8988T (cell line): ENCODE measurements at regions not wholly inside any gene's neighbourhood (a gene's known extent, or its start where the extent isn't known, plus 50 kb on each side); places are given as distances from the start of the nearest gene placed in this dataset.

ENCODE experiments used
- DNase-seq: peaks from one replicate; pipeline ENCODE4 v3.0.0; 2011

DNA sequence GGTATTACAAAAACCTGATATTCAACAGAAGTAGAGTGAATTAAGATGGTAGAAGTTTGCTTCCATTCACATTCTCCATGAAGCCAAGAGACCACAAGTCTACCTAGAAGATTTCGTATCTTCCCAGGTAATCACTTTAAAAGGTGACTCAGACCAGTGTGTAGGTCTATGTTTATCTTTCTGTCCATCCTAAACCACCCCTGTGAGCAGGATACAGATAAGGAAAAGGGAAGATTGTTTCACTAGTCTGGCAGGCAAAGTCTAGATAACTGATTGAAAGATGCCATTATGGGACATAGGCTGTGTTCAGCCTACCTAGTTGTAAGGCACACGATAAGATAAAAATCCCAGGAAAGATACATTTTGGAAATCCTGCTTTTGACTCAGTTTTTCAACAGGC, 244.3 kb upstream of the NWD2 start:
- DNase-seq = no peak

DNA sequence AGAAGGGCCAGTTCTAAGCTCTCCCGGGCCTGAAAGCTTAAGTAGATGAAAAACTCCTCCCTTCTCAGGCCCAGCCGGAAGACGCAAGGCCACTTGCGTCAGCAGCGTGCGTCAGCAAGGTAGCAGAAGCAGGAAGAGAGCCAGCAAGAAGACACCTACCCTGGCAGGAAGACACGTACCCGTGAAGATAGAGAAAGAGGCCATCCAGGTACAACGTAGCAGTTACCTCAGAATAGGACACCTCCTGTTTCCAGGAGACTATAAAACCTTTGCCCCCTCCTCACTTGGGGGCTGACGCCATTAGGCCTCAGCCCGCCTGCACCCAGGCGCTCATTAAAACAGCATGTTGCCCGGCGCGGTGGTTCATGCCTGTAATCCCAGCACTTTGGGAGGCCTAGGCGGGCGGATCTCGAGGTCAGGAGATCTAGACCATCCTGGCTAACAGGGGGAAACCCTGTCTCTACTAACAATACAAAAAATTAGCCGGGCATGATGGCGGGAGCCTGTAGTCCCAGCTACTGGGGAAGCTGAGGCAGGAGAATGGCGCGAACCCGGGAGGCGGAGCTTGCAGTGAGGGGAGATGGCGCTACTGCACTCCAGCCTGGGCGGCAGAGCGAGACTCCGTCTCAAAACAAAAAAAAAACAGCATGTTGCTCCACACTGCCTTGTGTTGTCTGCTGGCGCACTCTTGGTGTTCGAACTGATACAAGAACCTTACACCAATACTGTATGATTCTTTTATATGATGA, 242.7 kb upstream of the NWD2 start:
- no peak for DNase-seq

DNA sequence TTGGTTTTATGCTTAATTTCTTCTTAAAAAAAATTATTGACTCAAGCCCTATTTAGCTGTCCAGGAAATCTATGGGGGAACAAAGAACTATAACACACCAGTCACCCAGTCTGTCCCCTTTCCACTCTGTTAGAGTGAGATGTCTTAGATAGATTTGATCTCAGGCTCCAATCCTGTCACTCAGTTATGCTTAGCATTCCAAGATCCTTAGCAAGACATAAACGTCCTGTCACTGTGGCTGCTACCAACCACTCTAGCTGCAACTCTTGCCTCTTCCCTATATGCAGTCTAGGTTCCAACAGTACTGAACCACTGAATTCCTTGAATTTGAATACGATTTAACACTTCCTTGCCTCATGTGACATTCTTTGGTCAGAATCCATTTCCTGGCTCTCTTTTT, 241.9 kb upstream of the NWD2 start:
- DNase-seq = no peak

DNA sequence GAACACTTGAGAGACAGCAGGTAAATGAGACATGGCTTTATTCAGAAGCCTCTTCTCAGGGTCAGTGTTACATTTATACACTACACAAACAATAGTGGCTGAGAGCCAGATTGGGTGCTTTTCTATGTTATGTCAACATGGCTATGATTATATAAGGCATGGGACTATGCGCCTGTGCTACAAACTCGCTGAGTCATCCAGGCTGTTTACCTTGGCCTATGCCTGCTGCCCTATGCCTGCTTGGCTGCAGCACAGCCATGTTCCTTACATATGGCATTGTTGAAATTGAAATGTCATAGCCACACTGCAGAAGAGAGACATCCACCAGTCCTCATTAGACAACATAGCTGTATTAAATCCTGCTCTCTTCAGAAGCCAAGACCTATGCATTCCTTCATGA, 236.3 kb upstream of the NWD2 start:
- no peak for DNase-seq

DNA sequence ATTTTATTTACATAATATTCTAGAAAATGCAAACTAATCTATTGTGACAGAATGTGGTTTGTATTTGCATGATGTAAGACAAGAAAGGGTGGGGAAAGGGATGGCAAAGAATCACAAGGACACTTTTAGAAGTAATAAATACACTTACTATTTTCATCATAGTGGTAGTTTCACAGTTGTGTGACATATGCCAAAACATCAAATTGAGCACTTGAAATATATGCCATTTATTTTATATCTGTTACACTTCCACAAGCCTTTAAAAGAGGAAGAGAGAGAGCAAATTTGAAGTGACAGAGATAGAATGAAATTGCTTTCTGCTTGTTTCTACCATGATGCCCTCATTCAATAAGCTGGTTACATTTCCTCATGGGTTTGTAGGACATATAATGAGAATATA, 230.0 kb upstream of the NWD2 start:
- DNase-seq = no peak

DNA sequence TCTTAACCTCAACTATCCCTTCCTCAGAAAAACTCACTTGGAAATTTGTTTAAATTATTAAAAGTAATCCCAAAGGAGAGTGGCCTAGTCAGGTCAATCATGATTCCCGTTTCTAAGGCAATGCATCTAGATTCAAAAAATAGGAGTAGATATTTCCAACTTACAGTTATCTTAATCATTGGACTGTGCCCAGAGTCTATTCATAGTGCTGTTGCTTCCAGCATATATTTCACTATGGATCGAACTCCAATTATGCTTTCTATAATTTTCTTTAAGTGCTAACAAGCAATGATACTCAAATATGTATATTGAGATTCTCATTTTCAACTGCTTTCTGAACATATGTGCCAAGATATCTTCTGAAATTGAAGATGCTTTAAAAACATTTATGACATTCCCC, 229.2 kb upstream of the NWD2 start:
- DNase-seq = no peak

DNA sequence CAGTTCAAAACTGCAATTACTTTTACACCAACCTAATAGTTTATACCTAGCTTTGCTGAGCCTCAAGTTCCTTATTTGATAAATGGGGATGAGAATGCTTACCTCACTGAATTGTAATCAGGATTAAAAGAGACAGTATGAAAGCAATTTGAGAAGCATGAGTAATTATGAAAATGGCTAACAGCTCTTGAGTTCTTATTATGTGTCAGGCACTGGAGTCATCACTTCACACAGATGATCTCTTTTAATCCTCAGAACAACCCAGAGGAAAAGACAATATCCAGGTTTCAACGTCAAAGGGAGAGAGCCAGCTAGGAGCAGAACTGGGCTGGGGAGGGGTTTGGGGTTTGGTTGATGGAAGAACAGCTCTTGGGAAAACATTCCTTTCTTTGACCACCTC, 221.0 kb upstream of the NWD2 start:
- no peak for DNase-seq

DNA sequence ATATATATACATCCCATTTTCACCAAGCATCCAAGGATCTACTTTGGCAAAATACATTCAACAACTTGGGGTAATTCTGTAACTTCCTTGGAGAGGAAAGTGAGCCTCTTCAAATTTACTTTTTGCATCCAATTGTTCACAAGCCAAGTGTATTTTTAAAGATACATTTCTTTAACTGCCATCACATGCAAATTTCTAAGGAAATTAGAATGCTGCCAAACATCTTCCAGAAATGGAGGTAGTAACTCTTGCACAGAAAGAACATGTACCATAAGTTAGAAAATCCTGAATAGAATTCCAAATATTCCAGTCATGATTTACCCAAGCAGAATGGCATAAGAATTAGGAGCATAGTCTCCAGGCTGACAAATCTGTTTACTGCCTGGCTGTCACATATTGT, 220.5 kb upstream of the NWD2 start:
- no peak for DNase-seq

DNA sequence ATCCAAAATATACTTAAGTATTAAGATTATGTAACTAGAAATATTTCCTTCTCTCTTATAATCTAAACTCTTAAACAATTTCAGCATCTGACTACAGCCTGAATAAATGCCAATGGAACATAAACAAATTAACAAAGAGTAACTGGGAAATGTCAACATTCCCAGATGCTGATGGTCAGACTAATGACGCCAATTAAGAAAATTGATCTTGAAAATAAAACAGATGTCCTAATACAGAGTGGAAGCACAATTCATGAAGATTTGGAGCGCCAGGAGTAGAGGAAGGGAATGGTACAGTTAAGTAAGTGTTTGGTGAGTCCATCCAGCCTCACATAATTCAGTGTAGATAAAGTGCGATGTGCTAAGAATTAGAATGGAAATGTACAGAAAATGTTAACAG, 203.7 kb upstream of the NWD2 start:
- no peak for DNase-seq

DNA sequence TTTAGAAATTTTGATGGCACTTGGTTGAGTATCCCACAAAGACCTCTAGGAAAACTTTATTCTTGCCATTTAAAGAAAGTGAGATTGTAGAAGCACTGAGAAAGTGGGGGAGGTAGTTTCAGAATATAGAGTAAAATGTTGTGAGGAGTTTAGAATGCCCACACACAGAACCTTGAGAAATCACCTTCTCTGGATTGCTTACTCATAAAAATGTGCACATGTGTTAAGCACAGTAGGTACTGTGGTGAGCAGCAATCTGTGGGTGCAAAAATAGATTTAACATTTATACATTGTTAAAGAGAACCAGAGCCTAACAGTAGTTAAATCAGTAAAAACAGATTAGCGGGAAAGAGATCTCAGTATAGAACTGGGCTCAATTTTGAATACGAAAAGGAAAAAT, 201.2 kb upstream of the NWD2 start:
- DNase-seq = no peak

DNA sequence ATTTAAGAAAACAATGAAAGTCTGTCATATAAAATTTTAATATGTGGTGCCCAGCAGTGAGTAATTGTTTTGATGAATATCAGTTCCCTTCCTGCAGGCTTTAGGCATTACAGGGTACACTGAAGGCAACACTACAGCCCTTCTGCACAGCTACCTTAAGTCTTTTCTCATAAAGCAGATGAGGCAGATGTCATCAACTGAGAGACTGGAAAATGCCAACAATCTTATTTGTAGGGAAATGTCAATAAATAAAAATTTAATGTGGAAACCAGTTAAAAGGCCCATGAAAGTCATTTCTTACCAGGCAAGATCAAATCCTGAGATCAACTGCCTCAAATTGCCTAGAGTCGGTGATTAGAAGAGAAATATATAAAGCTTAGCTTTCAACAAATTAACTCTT, 193.4 kb upstream of the NWD2 start:
- no peak for DNase-seq

DNA sequence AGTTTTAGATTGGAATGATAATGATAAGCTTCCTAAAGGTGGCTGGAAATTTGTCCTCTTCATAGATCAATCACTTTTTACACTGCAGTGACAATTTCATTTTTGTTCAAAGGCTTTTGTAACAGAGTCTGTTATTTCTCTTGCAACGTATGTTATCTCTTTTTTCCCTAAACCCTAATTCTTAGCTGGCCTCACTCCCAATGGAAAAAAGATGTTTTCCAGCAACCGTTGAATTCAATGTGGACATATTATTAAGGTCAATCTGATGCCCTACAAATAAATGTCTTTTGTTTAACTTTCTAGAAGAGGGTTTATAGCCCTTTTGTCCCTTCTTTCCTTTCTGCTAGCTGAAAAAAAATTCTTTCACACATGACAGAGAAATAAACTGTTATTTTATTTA, 192.7 kb upstream of the NWD2 start:
- DNase-seq = no peak

DNA sequence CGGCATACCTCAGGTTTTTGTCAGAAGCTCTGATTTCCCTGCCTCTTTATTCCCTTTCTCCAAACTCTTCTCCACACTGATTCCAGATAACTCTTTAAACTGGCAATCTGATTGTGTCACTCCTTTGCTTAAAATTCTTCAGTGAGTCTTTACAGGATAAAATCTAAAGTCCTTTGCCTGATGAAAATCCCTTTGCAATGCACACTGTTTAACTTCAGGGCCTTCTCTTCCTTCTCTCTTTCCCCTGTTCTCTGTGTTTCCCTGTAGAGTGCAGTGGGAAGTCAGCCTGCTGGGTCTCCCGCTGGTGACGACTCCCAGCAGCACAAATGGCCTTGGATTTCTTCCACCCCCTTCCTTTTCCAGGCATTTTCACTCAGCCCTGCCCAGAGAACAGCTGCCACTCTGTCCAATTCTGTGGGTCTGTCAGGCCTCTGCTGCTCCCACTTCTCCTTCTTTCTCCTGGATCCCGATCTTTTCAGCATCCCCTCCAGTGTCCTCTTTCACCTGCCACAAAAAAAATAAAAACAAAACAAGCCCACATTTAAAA, 189.9 kb upstream of the NWD2 start:
- no peak for DNase-seq

DNA sequence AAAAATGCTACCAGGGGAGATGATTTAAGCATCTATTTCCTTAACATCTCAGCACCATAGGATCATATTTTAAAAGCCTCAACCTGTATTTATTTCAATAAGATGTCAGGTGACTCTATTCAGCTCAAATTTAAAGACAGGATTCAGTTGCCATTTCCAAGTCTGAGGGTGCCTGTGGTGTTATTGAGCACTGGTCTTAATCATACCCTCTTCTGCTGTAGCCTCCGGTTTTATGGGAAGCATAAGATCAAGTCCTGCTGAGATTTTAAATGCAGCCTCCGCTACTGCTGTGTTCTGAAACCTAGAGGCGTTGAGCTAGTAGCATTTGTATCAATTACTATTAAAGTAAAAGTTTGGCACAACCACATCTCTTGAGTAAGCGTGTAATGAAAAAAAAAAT, 185.7 kb upstream of the NWD2 start:
- DNase-seq = no peak

DNA sequence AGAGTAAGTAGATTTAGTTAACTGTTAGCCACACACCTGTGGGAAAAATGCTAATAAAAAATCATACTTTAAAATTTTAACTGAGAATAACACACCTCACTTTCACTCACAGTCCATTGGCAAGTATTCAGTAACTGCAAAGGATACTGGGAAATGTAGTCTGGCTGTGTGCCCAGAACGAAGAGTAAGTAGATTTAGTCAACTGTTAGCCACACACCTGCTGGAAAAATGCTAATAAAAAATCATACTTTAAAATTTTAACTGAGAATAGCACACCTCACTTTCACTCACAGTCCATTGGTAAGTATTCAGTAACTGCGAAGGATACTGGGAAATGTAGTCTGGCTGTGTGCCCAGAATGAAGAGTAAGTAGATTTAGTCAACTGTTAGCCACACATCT, 178.4 kb upstream of the NWD2 start:
- no peak for DNase-seq

DNA sequence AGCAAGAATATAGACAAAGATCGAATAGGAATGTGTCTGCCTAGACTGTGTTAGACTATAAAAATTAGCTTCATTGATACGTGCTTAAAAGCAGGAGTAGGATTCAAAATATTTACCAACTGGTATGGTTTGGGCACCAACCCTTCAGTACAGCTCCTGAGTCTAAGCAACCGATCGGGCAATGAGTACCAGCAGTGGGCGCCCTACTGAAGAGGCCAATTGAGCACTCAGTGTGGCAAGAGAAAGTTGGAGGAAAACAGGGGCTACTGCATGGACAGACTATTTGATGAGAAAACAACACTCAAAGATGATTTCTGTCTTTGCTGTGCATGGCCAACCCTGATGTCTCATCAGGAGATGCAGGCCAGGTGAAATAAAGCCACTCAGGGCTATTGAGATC, 176.0 kb upstream of the NWD2 start:
- no peak for DNase-seq

DNA sequence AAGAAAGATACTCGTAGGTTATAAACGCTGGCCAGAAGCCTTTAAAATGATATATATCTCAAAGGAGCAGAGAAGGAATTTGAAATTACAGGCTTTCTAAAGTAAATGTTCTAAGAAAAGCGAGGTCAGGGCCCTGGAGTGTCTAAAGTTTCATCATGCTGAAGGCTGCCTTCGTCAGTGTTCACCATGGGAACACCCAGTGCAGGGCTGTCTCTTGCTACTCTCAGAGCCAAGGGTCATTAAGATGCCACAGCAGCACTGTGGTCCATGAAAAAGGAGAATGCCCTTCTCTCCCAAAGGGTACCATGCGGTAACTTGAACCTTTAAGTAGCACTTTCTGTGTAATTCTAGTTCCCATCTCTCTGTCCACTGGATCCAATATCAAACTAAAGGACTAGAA, 174.5 kb upstream of the NWD2 start:
- DNase-seq = no peak

DNA sequence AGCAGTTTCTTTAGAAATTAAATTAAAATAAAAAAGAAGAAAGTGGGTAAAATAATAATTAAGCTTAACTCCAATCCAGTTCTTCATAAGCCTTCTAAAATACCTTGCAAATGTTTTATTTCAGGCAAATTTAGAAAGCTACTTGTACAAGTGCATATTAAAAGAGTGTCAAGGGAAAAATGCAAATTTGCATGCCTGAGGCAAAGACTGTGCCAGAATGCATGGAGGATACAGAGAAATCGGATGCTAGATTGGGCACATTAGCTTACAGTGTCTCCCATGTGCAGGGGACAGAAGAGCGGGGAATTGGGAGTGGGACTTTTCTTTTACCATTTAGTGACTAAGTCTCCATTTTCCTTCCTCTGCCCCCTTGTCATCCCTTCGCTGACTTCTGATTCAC, 173.0 kb upstream of the NWD2 start:
- no peak for DNase-seq

DNA sequence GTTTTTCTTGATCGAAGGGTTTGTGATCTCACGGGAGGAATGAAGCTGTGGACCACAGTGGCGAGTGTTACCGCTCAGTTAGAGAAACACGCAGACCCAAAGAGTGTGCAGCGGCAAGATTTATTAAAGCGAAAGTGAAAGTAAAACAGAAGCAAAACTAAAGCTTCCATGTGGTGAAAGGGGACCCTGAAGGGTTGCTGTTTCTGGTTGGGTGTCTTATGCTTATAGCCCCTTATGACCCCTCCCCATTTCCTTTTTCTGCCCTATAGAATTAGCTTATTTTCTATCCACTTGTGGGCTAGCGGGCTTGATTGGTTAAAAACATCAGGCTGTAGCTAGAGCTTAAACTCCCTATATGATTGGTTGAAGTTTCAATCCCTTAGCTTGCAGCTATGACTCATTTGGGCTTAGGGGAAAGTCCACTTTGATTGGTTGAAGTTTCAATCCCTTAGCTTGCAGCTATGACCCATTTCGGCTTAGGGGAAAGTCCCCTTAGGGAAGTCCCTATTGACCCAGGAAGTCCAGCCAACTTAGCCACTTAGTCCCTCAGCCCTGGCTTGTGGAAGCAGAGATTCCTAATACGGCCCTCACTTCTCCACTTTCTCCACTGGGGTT, 171.2 kb upstream of the NWD2 start:
- no peak for DNase-seq

DNA sequence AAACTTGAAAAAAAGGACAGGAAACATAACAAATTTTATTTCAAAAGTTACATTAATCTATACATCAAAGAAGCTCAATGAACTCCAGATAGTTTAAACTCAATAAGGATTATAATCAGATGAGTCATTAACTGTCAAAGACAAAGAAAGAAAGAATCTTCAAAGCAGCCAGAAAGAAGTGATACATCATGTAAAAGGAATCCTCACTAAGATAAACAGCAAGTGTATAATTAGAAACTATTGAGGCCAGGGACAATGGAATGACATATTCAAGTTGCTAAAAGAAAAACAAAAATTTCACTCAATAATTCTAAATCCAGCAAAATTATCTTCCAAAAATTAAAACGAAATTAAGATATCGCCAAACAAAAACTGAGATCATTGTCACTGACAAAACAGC, 161.6 kb upstream of the NWD2 start:
- DNase-seq = no peak

DNA sequence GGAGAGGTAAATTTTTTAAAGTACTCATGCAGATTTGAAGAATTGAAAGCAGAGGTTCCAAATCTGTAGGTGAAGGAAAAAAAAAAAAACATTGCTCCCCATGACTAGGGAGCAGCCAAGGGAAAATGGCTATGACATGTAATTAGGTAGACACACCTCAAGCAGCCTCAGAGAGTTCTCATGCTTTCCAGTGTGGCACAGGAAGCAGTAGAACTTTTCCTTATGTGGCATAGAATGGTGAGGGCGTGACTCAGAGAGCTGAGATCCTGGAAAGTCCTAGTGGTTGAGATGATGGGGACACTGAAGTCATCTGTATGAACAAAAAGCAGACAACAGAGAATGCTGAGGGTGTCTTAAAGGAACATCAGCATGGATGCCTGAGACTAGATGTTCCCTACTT, 148.6 kb upstream of the NWD2 start:
- DNase-seq = no peak

DNA sequence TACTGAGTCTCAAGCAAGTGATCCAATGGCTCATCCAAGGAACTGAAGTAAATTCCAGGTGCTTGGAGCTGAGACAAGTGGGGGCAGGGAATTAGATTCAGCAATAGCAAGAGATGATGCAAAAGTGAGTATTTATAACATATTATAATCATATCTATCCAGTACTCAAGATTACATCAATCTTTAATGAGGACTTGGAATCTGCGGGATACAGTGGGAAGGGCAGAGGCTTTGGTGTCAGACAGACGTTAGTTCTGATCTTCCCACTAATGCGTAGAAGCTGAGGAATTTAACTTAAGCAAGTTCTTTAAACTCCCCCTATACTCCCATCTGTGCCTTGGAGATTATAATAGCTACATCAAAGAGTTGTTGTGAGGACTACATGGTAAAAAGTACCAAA, 143.4 kb upstream of the NWD2 start:
- DNase-seq = no peak

DNA sequence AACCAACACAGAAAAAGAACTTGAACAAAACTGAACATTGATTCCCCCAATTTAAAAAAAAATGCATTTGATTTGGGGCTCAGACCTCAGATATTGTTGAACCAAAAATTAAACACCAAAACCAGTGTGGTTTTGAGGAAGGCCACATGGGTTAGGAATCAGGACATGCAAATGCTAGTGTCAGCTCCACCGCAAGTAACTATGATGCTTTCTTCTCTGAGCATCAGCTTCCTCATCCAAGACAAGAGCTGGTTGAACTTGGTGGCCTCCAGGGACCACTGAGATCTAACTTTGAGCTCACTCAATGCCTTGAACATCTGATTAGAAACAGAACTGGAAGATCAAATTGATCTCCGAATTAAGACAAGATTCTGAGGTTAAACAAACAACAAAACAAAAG, 142.9 kb upstream of the NWD2 start:
- DNase-seq = no peak

DNA sequence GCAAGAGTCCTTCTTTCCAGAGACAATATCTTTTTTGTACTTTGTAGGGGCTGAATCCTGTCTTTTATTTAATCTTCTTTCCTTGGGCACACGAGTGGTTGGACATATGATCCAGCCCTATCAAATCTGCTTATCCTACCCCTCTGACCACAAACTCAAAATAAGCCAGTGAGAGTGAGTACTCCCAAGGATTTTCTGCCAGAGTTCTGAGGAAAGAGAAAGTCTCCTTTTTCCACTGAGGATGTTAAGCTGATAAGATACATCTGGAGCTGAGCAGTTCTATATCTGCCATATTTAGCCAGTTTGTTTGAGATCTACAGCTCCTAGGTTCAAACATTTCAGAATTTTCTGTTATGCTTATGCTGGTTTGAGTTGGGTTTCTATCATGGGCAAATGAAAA, 134.8 kb upstream of the NWD2 start:
- no peak for DNase-seq

DNA sequence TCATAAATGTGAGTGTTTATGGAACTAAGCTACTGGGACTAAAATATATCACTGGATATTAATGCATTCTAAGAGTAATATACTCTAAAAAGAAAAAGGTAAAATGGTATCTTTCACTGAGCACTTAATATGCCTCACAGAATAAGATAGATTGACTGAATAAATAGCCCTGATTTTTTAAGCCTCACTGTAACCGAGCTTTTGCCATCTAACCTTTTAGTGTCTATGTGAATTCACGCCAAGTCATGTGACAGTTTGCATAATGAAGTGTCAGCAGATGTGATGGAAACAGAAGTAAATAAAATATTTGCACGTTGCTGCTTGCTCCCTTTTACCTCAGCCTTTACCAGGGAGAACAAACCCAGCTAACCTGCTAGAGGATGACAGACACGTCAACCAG, 119.7 kb upstream of the NWD2 start:
- DNase-seq = no peak
